HG03280 (cell line): ENCODE measurements at regions not wholly inside any gene's neighbourhood (a gene's known extent, or its start where the extent isn't known, plus 50 kb on each side); places are given as distances from the start of the nearest gene placed in this dataset.
"Not testable (repeated sequence)": the region's sequence is repeated elsewhere in the genome, so short reads cannot be mapped to it uniquely, and the experiment has no call there.

ENCODE experiments used
- ATAC-seq: cut with Tn5 transposase; IDR thresholded peaks from one replicate; pipeline ENCODE4 v1.9.1; 2021; ENCODE audit warnings: mild to moderate bottlenecking, moderate library complexity; ENCODE audit not compliant: unreplicated experiment

DNA sequence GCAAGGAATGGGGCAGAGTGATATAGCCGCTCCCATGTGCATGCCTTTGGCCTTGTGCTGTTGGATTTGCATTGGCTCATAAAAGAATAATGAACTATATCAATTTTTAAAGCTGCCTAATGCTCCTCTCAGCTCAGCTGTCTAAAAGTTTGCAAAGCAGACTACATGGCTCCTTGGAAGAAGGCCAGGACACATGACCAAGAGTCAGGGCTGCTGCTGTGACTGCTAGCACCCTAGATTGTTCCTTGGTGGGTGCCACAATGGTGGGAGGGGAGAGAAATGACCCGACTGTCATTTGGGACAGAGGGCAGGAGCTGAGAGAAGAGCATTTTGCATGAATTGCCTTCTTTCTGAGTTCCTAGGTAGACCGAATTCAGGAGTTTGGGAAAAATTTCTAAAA lies 307.9 kb downstream of the PDCD6IP start:
- ATAC-seq = no peak

GRCh38 chr3:34106879-34107278 lies 308.4 kb downstream of the PDCD6IP start:
- ATAC-seq = peak; percentile 51

GRCh38 chr3:34107669-34108068 lies 309.2 kb downstream of the PDCD6IP start:
- ATAC-seq = no peak

DNA sequence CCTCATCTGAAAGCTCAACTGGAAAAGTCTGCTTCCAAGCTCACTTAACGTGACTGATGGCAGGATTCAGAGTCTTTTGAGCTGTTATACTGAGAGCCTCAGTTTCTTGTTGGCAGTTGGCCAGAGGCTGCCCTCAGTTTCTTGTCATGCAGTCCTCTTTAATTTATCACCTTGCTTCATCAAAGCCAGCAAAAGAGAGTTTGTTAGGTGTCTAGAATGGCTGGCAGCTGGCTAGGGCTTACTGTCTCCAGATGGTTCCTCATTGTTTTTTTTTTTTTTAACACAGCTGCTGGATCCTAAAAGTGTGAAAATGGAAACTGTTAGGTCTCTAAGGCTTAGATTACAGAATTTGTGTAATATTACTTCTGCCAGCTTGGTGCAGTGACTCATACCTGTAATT lies 310.6 kb downstream of the PDCD6IP start:
- no peak for ATAC-seq

DNA sequence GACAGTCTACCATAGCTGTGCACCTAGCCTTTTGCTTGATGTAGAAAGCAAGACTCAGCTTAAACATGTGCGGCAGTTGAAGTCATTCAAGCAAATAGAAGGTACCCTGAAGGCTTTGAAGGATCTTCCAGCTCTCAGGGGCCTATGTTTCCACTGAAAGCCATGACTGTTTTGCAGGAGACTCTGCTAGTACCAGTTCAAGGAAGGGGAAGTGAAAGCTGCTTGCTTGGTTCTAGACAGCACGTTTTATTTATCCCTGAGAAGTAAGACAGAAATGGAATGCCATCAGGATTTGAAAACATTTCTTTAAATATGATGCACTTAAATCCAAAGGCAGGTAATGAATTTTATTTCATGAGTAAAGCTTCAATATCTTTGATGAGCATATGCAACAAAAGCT lies 311.4 kb downstream of the PDCD6IP start:
- ATAC-seq = no peak

- ATAC-seq = no peak
These were observed 312.9 kb downstream of the PDCD6IP start for GRCh38 chr3:34111361-34111760.

DNA sequence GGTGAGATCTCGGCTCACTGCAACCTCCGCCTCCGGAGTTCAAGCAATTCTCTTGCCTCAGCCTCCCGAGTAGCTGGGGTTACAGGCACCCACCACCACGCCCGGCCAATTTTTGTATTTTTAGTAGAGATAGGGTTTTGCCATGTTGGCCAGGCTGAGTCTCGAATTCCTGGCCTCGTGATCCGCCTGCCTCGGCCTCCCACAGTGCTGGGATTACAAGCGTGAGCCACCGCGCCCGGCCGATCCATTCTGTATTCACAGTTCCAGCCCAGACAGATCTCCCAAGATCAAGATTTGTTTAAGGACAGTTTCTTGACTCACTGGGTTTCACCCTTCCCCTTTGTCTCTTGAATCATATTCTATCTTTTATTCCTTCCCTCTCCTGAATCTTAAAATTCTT lies 313.8 kb downstream of the PDCD6IP start:
- ATAC-seq = not testable (repeated sequence)

GRCh38 chr3:34131091-34131490 lies 332.7 kb downstream of the PDCD6IP start:
- ATAC-seq = no peak

- no peak for ATAC-seq
These were observed 333.8 kb downstream of the PDCD6IP start for GRCh38 chr3:34132069-34132692.

GRCh38 chr3:34139566-34139965 lies 341.1 kb downstream of the PDCD6IP start:
- ATAC-seq = no peak

- ATAC-seq = no peak
These were observed 342.2 kb downstream of the PDCD6IP start for GRCh38 chr3:34140616-34141015.

GRCh38 chr3:34141841-34142337 lies 343.5 kb downstream of the PDCD6IP start:
- no peak for ATAC-seq

- ATAC-seq = no peak
These were observed 347.4 kb downstream of the PDCD6IP start for GRCh38 chr3:34145796-34146195.

DNA sequence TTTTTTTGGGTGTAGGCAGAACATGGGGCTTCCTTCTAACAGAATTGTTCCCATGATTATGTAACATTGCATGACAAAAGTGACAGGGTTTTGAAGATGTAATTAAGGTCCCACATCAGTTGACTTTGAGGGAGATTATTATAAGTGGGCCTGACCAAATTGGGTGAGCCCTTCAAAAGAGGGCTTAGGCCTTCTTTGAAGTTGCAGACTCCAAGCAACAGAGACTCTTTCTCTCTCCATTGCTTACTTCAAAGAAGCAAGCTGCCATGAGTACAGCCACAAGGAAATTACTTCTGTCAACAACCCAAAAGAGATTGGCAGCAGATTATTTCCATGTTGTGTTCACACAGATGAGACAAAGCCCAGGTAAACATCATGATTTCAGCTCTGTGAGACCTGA lies 348.2 kb downstream of the PDCD6IP start:
- ATAC-seq = no peak

GRCh38 chr3:34150992-34151391 lies 352.6 kb downstream of the PDCD6IP start:
- ATAC-seq = no peak

DNA sequence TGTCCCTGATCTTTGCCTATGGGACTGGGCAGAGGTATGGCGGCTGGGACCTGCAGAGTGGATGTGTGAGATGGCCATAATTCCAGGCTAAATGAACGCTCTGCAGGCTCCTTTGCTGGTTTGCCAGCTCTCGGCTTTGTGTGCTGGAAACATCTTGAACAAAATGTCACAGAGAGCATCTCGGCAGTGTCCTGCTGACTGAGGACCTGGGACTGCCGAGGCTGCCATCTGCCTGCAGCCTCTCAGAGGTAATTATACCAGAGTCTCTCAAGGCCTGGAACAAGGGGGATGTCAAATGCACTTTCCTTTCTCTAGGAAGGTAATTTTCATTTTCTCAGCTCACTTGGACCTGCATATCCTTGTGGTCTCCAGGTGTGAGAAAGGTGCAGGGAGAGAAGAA lies 354.2 kb downstream of the PDCD6IP start:
- no peak for ATAC-seq

GRCh38 chr3:34155108-34155507 lies 356.7 kb downstream of the PDCD6IP start:
- no peak for ATAC-seq

- ATAC-seq = no peak
These were observed 357.2 kb downstream of the PDCD6IP start for GRCh38 chr3:34155666-34156065.

DNA sequence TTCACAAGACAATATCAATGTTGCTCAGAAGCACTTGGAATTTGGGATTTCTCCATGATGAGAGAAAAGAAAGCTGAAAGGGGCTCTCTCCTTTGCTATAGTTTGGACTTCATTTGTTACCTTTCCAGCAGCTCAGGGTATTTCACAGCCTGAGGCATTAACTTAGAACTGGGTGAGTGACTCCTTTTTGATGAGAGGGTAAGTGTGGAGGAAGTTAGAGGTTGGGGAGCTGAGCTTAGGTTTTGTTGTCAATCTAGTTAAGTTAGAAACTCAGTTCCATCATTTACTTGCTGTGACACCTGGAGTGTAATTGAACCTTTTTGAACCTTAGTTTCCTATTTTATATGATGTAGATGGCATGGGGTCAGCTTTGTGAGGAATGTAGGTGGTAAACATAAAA lies 359.1 kb downstream of the PDCD6IP start:
- ATAC-seq = no peak

- no peak for ATAC-seq
These were observed 361.4 kb downstream of the PDCD6IP start for GRCh38 chr3:34159613-34160420.

GRCh38 chr3:34169636-34170035 lies 371.2 kb downstream of the PDCD6IP start:
- ATAC-seq = not testable (repeated sequence)

- ATAC-seq = no peak
These were observed 376.3 kb downstream of the PDCD6IP start for GRCh38 chr3:34174740-34175139.
